ENCODE measurements at regions not wholly inside any gene's neighbourhood (a gene's known extent, or its start where the extent isn't known, plus 50 kb on each side); places are given as distances from the start of the nearest gene placed in this dataset.

- no peaks in the 10 kb centered on the region for H3K79me2 ChIP-seq (ENCODE audit: control insufficient read depth, insufficient read depth, low read length)
- H3K4me2 ChIP-seq (ENCODE audit: insufficient read depth, low read length): no peak overlapping the region
- no TSS peak for BruUV-seq (replicated peaks)
- no peak overlapping the region for H3K9ac ChIP-seq (replicated peaks; ENCODE audit: extremely low read depth, insufficient read depth, low read length)
- no peak for TF ChIP-seq MYC (IDR thresholded peaks at IDR 0.05; ENCODE audit: low read depth, low read length)
- TF ChIP-seq GATA2 (IDR thresholded peaks at IDR 0.05; ENCODE audit: insufficient read depth, insufficient read length, low read depth, low read length): no peak
- no peak for TF ChIP-seq EZH2 (IDR thresholded peaks at IDR 0.05; ENCODE audit: borderline replicate concordance, low read depth, low read length, severe bottlenecking)
- no peak for TF ChIP-seq POLR2AphosphoS5 (IDR thresholded peaks at IDR 0.05; ENCODE audit: insufficient read depth, low read depth, low read length)
- TF ChIP-seq FOS (IDR thresholded peaks at IDR 0.05; ENCODE audit: borderline replicate concordance, insufficient read depth, low read length): no peak
- TF ChIP-seq MAX (IDR thresholded peaks at IDR 0.05; ENCODE audit: insufficient read depth, insufficient read length): no peak
- TF ChIP-seq JUN (IDR thresholded peaks at IDR 0.05; ENCODE audit: borderline replicate concordance, insufficient read depth, insufficient read length, low read depth): no peak
- TF ChIP-seq CTCF (IDR thresholded peaks at IDR 0.05; ENCODE audit: extremely low read depth in 1 of 2, insufficient read depth in 1 of 2, low read depth in 1 of 2, low read length in 2 of 2): no peak
- no peak for TF ChIP-seq POLR2A (IDR thresholded peaks at IDR 0.05; ENCODE audit: low read depth, low read length)
- H2AFZ ChIP-seq (ENCODE audit: low read depth, low read length): no peak overlapping the region
- H3K27me3 ChIP-seq (ENCODE audit: control insufficient read depth in 2 of 2, insufficient read depth in 2 of 2, low read length in 2 of 2): no peaks in the 10 kb centered on the region
- no peaks in the 10 kb centered on the region for H3K9me1 ChIP-seq (replicated peaks; ENCODE audit: control insufficient read depth, extremely low read depth, insufficient read depth, low read length)
- ChIA-PET CTCF (no interaction called here), POLR2A (no interaction called here)
- dilution Hi-C loops (cut with MboI; ENCODE audit: extremely low pct_ligation_motif_present, low sequenced_read_pairs) (no loop called here), intact Hi-C loops (cut with micrococcal nuclease) (no loop called here)
- FAIRE-seq: no peak
- DNase-seq (ENCODE audit: low read depth, low spot score): no peak
- H3K9me3 ChIP-seq (replicated peaks; ENCODE audit: control insufficient read depth, insufficient read depth, low read length): no peaks in the 10 kb centered on the region
- H3K4me1 ChIP-seq (ENCODE audit: control insufficient read depth, extremely low read depth, insufficient read depth, low read length): no peaks in the 10 kb centered on the region
- H4K20me1 ChIP-seq (replicated peaks; ENCODE audit: control insufficient read depth, extremely low read depth, insufficient read depth, low read length): no peaks in the 10 kb centered on the region
- peaks cover 9 to 10% of the 10 kb centered on the region in 2 experiments for H3K36me3 ChIP-seq (ENCODE audit: control insufficient read depth in 2 of 2, extremely low read depth in 1 of 2, insufficient read depth in 2 of 2, low read length in 2 of 2)
- no peak overlapping the region for H3K4me3 ChIP-seq (replicated peaks in 1 of 3; ENCODE audit: insufficient read depth in 1 of 3, low read depth in 1 of 3, low read length in 3 of 3)
- no peak overlapping the region for H3K27ac ChIP-seq (ENCODE audit: insufficient read depth, low read depth, low read length)
Observed at GRCh38 chr20:3339571-3339970, 67.9 kb downstream of the DNAAF9 start.
